Loucy (cell line): ENCODE measurements at regions not wholly inside any gene's neighbourhood (a gene's known extent, or its start where the extent isn't known, plus 50 kb on each side); places are given as distances from the start of the nearest gene placed in this dataset.

Source experiments
- H2AFZ ChIP-seq: fragments of 200-600 bp; sonication (generic); 2 replicates; pipeline ENCODE4 v1.6.0; 2016; ENCODE audit warnings: antibody characterized with exemption, mild to moderate bottlenecking, low read length, moderate library complexity
- H3F3A ChIP-seq: fragments of 200-600 bp; 2 replicates; pipeline ENCODE4 v1.6.0; 2016; ENCODE audit warnings: antibody characterized with exemption, low read depth, mild to moderate bottlenecking
- H3K27me3 ChIP-seq: fragments of 200-600 bp; sonication (generic); 2 replicates; pipeline ENCODE4 v1.6.1; 2014; ENCODE audit warnings: low read length, mild to moderate bottlenecking; ENCODE audit not compliant: insufficient read depth, poor library complexity, severe bottlenecking
- H3K36me3 ChIP-seq: fragments of 200-600 bp; sonication (generic); 2 replicates; pipeline ENCODE4 v1.6.1; 2016; ENCODE audit warnings: low read length; ENCODE audit not compliant: insufficient read depth
- H3K4me1 ChIP-seq: fragments of 200-600 bp; sonication (generic); 2 replicates; pipeline ENCODE4 v1.5.1; 2014; ENCODE audit warnings: low read length, mild to moderate bottlenecking; ENCODE audit not compliant: insufficient read depth, poor library complexity, severe bottlenecking
- H3K4me2 ChIP-seq: fragments of 200-600 bp; sonication (generic); 2 replicates; pipeline ENCODE4 v1.6.0; 2014; ENCODE audit warnings: antibody characterized with exemption, low read length, low read depth, mild to moderate bottlenecking; ENCODE audit not compliant: poor library complexity, severe bottlenecking
- H3K4me3 ChIP-seq: fragments of 200-600 bp; sonication (generic); 2 replicates; pipeline ENCODE4 v1.5.1; 2014; ENCODE audit warnings: low read length, mild to moderate bottlenecking, mixed read lengths; ENCODE audit not compliant: poor library complexity, severe bottlenecking
- H3K79me2 ChIP-seq: fragments of 200-600 bp; sonication (generic); 2 replicates; pipeline ENCODE4 v1.6.1; 2014; ENCODE audit warnings: low read length; ENCODE audit not compliant: insufficient read depth
- H3K9ac ChIP-seq: fragments of 200-600 bp; sonication (generic); 2 replicates; pipeline ENCODE4 v1.6.0; 2014; ENCODE audit warnings: mild to moderate bottlenecking, low read depth, low read length, moderate library complexity; ENCODE audit not compliant: poor library complexity, severe bottlenecking
- H3K9me2 ChIP-seq: fragments of 200-600 bp; sonication (generic); replicated peaks from 2 replicates; pipeline ENCODE4 v1.6.1; 2016; ENCODE audit warnings: low read depth, low read length, mixed read lengths
- H3K9me3 ChIP-seq: fragments of 200-600 bp; sonication (generic); 2 replicates; pipeline ENCODE4 v1.6.1; 2014; ENCODE audit warnings: mild to moderate bottlenecking, antibody characterized with exemption, low read length, low read depth; ENCODE audit not compliant: insufficient read depth
- H4K20me1 ChIP-seq: fragments of 200-600 bp; sonication (generic); 2 replicates; pipeline ENCODE4 v1.6.0; 2014; ENCODE audit warnings: antibody characterized with exemption, low read length, mild to moderate bottlenecking; ENCODE audit not compliant: insufficient read depth, poor library complexity, severe bottlenecking
- EZH2phosphoT487 ChIP-seq: fragments of 200-600 bp; IDR thresholded peaks from 2 replicates; pipeline ENCODE4 v1.6.1; 2018; ENCODE audit warnings: antibody characterized with exemption, mild to moderate bottlenecking, moderate library complexity, borderline replicate concordance
- TF ChIP-seq, protein P1 (sequence below): fragments of 200-600 bp; sonication (generic); conservative IDR thresholded peaks from 2 replicates; pipeline ENCODE4 v1.5.1; 2014; ENCODE audit warnings: mild to moderate bottlenecking, antibody characterized with exemption, low read length

DNA sequence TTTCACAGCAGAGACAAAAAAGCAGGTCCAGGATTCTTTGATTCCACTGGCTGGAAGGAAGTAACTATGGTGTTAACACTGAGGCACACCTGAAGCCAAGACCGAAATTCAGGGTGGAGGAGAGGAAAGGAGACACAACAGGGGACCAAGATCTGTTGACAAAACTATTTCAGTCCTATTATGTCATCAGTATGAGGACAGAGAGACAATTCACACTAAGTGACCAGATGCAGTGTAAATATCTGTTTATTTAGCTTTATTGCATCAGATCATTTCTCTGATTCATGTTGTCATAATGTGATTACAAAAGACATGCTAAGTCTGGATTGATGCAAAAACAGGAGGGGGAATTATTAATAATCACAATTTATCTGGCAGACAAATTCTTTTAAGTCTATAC lies 118.8 kb downstream of the SIPA1L2 start:
- Histone ChIP-seq H3K9me2 (no peaks in the 10 kb centered on the region), H3K79me2 (peaks cover 47% of the 10 kb centered on the region), H3K4me3 (no peak overlapping the region)

DNA sequence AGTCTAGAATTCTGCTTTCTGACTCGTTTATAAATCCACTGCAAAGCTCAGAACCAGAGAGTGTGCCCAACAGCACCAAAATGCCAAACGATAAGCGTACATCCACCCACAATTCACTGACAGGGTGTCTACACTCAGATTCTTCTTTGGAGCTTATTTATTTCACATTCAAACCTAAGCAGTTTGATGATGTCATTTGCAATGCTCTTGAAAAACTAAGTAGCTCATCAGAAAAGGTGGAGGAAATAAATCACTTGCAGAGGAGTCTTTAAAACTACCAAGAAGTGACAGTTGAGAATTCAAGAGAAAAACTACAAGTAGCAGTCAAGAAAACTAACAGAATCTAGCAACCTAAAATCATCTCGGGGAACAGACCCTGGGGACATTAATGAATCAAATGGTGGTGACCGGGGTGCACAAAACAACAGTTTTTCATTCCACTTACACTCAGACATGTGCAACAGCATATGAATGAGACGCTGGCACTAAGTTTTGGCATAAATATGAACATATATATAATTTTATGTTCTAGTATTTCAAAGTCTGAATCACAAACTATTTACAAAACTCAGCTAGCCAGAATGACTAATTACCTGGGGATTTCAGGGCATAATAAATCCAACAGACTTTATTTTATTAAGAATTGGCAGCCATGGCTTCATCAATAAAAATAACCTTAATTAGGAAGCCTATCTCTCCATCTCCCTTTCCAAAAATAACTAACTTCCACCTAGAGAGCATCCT lies 119.4 kb downstream of the SIPA1L2 start:
- H3K4me1 ChIP-seq: peaks cover 25% of the 10 kb centered on the region
- no peaks in the 10 kb centered on the region for H3K9me3 ChIP-seq
- no peak overlapping the region for H2AFZ ChIP-seq
- no peak overlapping the region for H3K4me2 ChIP-seq
- no peaks in the 10 kb centered on the region for H4K20me1 ChIP-seq
- peaks cover 50% of the 10 kb centered on the region for H3K79me2 ChIP-seq
- no peak overlapping the region for H3K9ac ChIP-seq
- no peaks in the 10 kb centered on the region for H3K9me2 ChIP-seq
- H3K4me3 ChIP-seq: no peak overlapping the region
- no peaks in the 10 kb centered on the region for H3F3A ChIP-seq
- peaks cover 21% of the 10 kb centered on the region; the same call in 1 of the 2 replicates for H3K36me3 ChIP-seq
- H3K27me3 ChIP-seq: no peaks in the 10 kb centered on the region
- no peak for TF ChIP-seq EZH2phosphoT487
- TF ChIP-seq, protein P1, sequence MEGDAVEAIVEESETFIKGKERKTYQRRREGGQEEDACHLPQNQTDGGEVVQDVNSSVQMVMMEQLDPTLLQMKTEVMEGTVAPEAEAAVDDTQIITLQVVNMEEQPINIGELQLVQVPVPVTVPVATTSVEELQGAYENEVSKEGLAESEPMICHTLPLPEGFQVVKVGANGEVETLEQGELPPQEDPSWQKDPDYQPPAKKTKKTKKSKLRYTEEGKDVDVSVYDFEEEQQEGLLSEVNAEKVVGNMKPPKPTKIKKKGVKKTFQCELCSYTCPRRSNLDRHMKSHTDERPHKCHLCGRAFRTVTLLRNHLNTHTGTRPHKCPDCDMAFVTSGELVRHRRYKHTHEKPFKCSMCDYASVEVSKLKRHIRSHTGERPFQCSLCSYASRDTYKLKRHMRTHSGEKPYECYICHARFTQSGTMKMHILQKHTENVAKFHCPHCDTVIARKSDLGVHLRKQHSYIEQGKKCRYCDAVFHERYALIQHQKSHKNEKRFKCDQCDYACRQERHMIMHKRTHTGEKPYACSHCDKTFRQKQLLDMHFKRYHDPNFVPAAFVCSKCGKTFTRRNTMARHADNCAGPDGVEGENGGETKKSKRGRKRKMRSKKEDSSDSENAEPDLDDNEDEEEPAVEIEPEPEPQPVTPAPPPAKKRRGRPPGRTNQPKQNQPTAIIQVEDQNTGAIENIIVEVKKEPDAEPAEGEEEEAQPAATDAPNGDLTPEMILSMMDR: no peak

More for the DNA sequence above, 118.8 kb downstream of the SIPA1L2 start:
- H3K9me3 ChIP-seq: no peaks in the 10 kb centered on the region
- H4K20me1 ChIP-seq: no peaks in the 10 kb centered on the region
- H3K36me3 ChIP-seq: peaks cover 21% of the 10 kb centered on the region; the same call in 1 of the 2 replicates
- H2AFZ ChIP-seq: no peak overlapping the region
- no peak for TF ChIP-seq EZH2phosphoT487
- TF ChIP-seq, protein P1: no peak
- H3F3A ChIP-seq: no peaks in the 10 kb centered on the region
- H3K4me1 ChIP-seq: peaks cover 25% of the 10 kb centered on the region
- H3K9ac ChIP-seq: no peak overlapping the region
- no peak overlapping the region for H3K4me2 ChIP-seq
- H3K27me3 ChIP-seq: no peaks in the 10 kb centered on the region

GRCh38 chr1:232509570-232509969 lies 120.4 kb downstream of the SIPA1L2 start:
- Histone ChIP-seq H3K4me1 (peaks cover 33% of the 10 kb centered on the region), H3K27me3 (no peaks in the 10 kb centered on the region), H3K36me3 (peaks cover 17% of the 10 kb centered on the region; the same call in 1 of the 2 replicates), H3K9me2 (no peaks in the 10 kb centered on the region), H3F3A (no peaks in the 10 kb centered on the region), H3K4me2 (no peak overlapping the region), H4K20me1 (no peaks in the 10 kb centered on the region), H3K4me3 (no peak overlapping the region), H3K79me2 (peaks cover 52% of the 10 kb centered on the region), H2AFZ (no peak overlapping the region), H3K9ac (no peak overlapping the region), H3K9me3 (no peaks in the 10 kb centered on the region)
- TF ChIP-seq, protein P1: no peak
- TF ChIP-seq EZH2phosphoT487: no peak
